K562 (cell line): ENCODE measurements at regions not wholly inside any gene's neighbourhood (a gene's known extent, or its start where the extent isn't known, plus 50 kb on each side); places are given as distances from the start of the nearest gene placed in this dataset.

Experiments used
- ATAC-seq: fragments of 200-7000 bp; cut with Tn5 transposase; 3 replicates; pipeline ENCODE4 v1.9.1; 2020; ENCODE audit warnings: moderate library complexity
- BruUV-seq: library from RNA; stranded (reverse); fragments of 400-500 nt; replicated peaks from 2 replicates; lab custom pipeline; 2021; lab: Mats Ljungman, UMichigan
- CTCF ChIA-PET: fragments of 300-600 bp; formaldehyde crosslinking; extraction: SDS; loops from one replicate; lab custom pipeline; 2021; ENCODE audit warnings: low intra/inter-chr PET ratio; lab: Yijun Ruan, JAX
- POLR2A ChIA-PET: fragments of 300-600, 350-650 bp; sonication (Branson Sonifier 250); formaldehyde crosslinking; extraction: SDS; loops from one replicate; lab custom pipeline; 2021; ENCODE audit warnings: antibody characterized with exemption, inconsistent platforms; lab: Yijun Ruan, JAX
- DNase-seq, 4 experiments: peaks; one replicate each; pipeline versions ENCODE4 v3.0.0 to v3.0.0-alpha.2; 2011 to 2018; ENCODE audit warnings: low spot score in 3 of 4, mixed read lengths in 3 of 4; ENCODE audit errors: extremely low read depth in 1 of 4
- FAIRE-seq: peaks from 2 replicates; lab custom pipeline; 2011; peaks lifted over from hg19 to GRCh38; lab: Jason Lieb, UNC
- H2AFZ ChIP-seq: 2 replicates; pipeline ENCODE4 v1.6.0; 2011; ENCODE audit warnings: low read depth, low read length, control low read depth, inconsistent platforms
- H3K27ac ChIP-seq: fragments of 200-600 bp; 3 replicates; pipeline ENCODE4 v1.8.0; 2011; ENCODE audit warnings: low read depth, mild to moderate bottlenecking, control low read depth, inconsistent platforms, low read length, moderate library complexity, mixed read lengths; ENCODE audit errors: extremely low read depth
- H3K27me3 ChIP-seq, 2 experiments: fragments of 300-600 bp in 1 of 2; 2 replicates in 1 of 2; 3 replicates in 1 of 2; pipeline versions ENCODE4 v1.6.0 to v1.8.0; 2011; ENCODE audit warnings: inconsistent platforms in 2 of 2, low read length in 2 of 2, mild to moderate bottlenecking in 1 of 2, mixed read lengths in 1 of 2, moderate library complexity in 1 of 2; ENCODE audit not compliant: control insufficient read depth in 2 of 2, insufficient read depth in 2 of 2
- H3K36me3 ChIP-seq: fragments of 300-600 bp; 3 replicates; pipeline ENCODE4 v1.8.0; 2011; ENCODE audit warnings: mild to moderate bottlenecking, low read length, inconsistent platforms; ENCODE audit not compliant: control insufficient read depth, insufficient read depth
- H3K4me1 ChIP-seq, 2 experiments: fragments of 200-600 bp in 1 of 2; replicated peaks in 1 of 2; 2 replicates in 1 of 2; 3 replicates in 1 of 2; pipeline versions ENCODE4 v1.5.1 to v1.8.0; 2011; ENCODE audit warnings: inconsistent platforms in 2 of 2, low read length in 2 of 2, mild to moderate bottlenecking in 1 of 2, mixed read lengths in 1 of 2, moderate library complexity in 1 of 2; ENCODE audit not compliant: control insufficient read depth in 2 of 2, insufficient read depth in 2 of 2
- H3K4me2 ChIP-seq: 2 replicates; pipeline ENCODE4 v1.6.1; 2011; ENCODE audit warnings: low read length, control low read depth, inconsistent platforms, mixed read lengths; ENCODE audit not compliant: insufficient read depth
- H3K4me3 ChIP-seq: fragments of 200-600 bp; sonication (generic), shearing (Covaris generic); 2 replicates; pipeline ENCODE4 v1.5.1; 2016; ENCODE audit warnings: control low read depth, inconsistent platforms
- H3K79me2 ChIP-seq: fragments of 200-600 bp; 3 replicates; pipeline ENCODE4 v1.8.0; 2011; ENCODE audit warnings: low read length, inconsistent platforms; ENCODE audit not compliant: control insufficient read depth, insufficient read depth
- H3K9ac ChIP-seq, 2 experiments: 2 replicates each; pipeline versions ENCODE4 v1.6.0 to v1.6.1; 2011; ENCODE audit warnings: low read depth in 2 of 2, low read length in 2 of 2, control low read depth in 1 of 2, inconsistent platforms in 1 of 2, mild to moderate bottlenecking in 1 of 2, mixed read lengths in 1 of 2; ENCODE audit not compliant: insufficient read depth in 1 of 2
- H3K9me1 ChIP-seq: one replicate; pipeline ENCODE4 v1.6.0; 2011; ENCODE audit warnings: inconsistent platforms, mild to moderate bottlenecking, low read length, moderate library complexity; ENCODE audit not compliant: control insufficient read depth, insufficient read depth
- H3K9me3 ChIP-seq: replicated peaks from 2 replicates; pipeline ENCODE4 v1.5.1; 2011; ENCODE audit warnings: low read depth, low read length, inconsistent platforms; ENCODE audit not compliant: control insufficient read depth, insufficient read depth
- H4K20me1 ChIP-seq: replicated peaks from 2 replicates; pipeline ENCODE4 v1.6.1; 2011; ENCODE audit warnings: low read length, inconsistent platforms, mixed read lengths; ENCODE audit not compliant: control insufficient read depth, insufficient read depth
- BHLHE40 ChIP-seq: IDR thresholded peaks from 2 replicates; pipeline ENCODE4 v1.6.1; 2011; ENCODE audit warnings: low read length, improper control_type of control experiment
- CBX3 ChIP-seq, 2 experiments: IDR thresholded peaks; 1 replicate in 1 of 2; 2 replicates in 1 of 2; pipeline ENCODE4 v1.6.1; 2012; ENCODE audit warnings: inconsistent platforms in 2 of 2, low read length in 2 of 2, borderline replicate concordance in 1 of 2, control low read depth in 1 of 2
- DACH1 ChIP-seq: fragments of 450-650 bp; IDR thresholded peaks from 2 replicates; pipeline ENCODE4 v1.6.1; 2018; ENCODE audit not compliant: partially characterized antibody
- FOS ChIP-seq: IDR thresholded peaks from 3 replicates; pipeline ENCODE4 v1.6.1; 2011; ENCODE audit not compliant: insufficient read length; ENCODE audit errors: extremely low read depth
- MAX ChIP-seq: sonication (generic); formaldehyde crosslinking; IDR thresholded peaks from 2 replicates; pipeline ENCODE4 v1.9.0; 2022; ENCODE audit warnings: mild to moderate bottlenecking, missing genetic modification reagents
- MYBL2 ChIP-seq, 2 experiments: fragments of 450-650 bp in 1 of 2; sonication (generic) in 1 of 2; formaldehyde crosslinking in 1 of 2; IDR thresholded peaks; 2 replicates each; pipeline versions ENCODE4 v1.6.1 to v1.8.1; 2017 to 2022; ENCODE audit warnings: borderline replicate concordance in 1 of 2, inconsistent platforms in 1 of 2, low read depth in 1 of 2, mild to moderate bottlenecking in 1 of 2, missing genetic modification reagents in 1 of 2, moderate library complexity in 1 of 2
- NFE2 ChIP-seq: IDR thresholded peaks from 2 replicates; pipeline ENCODE4 v1.6.1; 2014; ENCODE audit warnings: antibody characterized with exemption, low read depth
- NFIX ChIP-seq: fragments of 250-450 bp; sonication (Bioruptor Pico); IDR thresholded peaks from 2 replicates; pipeline ENCODE4 v1.4.0; 2020; ENCODE audit warnings: low read depth, mild to moderate bottlenecking, moderate library complexity
- RHOXF2B ChIP-seq: fragments of 250-450 bp; sonication (Bioruptor Pico); conservative IDR thresholded peaks from 2 replicates; pipeline ENCODE4 v1.5.1; 2021
- TRIM25 ChIP-seq: fragments of 450-650 bp; IDR thresholded peaks from 2 replicates; pipeline ENCODE4 v1.7.0; 2016; ENCODE audit warnings: borderline replicate concordance
- ZNF174 ChIP-seq: fragments of 250-450 bp; sonication (Bioruptor Pico); IDR thresholded peaks from 2 replicates; pipeline ENCODE4 v1.4.0; 2020; ENCODE audit warnings: mild to moderate bottlenecking
- ZNF184 ChIP-seq: sonication (generic); formaldehyde crosslinking; IDR thresholded peaks from 2 replicates; pipeline ENCODE4 v1.5.0; 2020; ENCODE audit warnings: missing genetic modification reagents
- ZNF384 ChIP-seq: IDR thresholded peaks from 2 replicates; pipeline ENCODE4 v1.6.1; 2012; ENCODE audit warnings: low read depth, low read length, improper control_type of control experiment
- WGBS: fragments of 100-300 bp; shearing (Covaris generic); methylation state at CpG from one replicate; pipeline ENCODE4 v1.1.6; 2016; ENCODE audit warnings: low coverage, mixed read lengths; ENCODE audit not compliant: insufficient coverage; ENCODE audit errors: missing lambda C conversion rate; 5-methylcytosine and 5-hydroxymethylcytosine counted together
- in situ Hi-C: fragments of 300-500 bp; cut with MboI; formaldehyde crosslinking; loops from 4 replicates; pipeline ENCODE4 v1.15.0; 2018; ENCODE audit warnings: inconsistent platforms, mixed read lengths
- intact Hi-C: fragments of 100-400 bp; cut with micrococcal nuclease; formaldehyde crosslinking; loops from 2 replicates; pipeline ENCODE4 v1.14.2; 2022

GRCh38 chr5:98128846-98129245 lies 644.6 kb upstream of the RGMB start:
- in situ Hi-C loops (no loop called here), intact Hi-C loops (no loop called here)
- Histone ChIP-seq H4K20me1 (no peaks in the 10 kb centered on the region), H3K4me2 (no peak overlapping the region), H3K9me3 (no peaks in the 10 kb centered on the region), H3K27ac (no peak overlapping the region), H3K9ac (no peak overlapping the region), H3K9me1 (no peaks in the 10 kb centered on the region), H2AFZ (no peak overlapping the region), H3K27me3 (no peaks in the 10 kb centered on the region), H3K4me1 (no peaks in the 10 kb centered on the region), H3K4me3 (no peak overlapping the region), H3K79me2 (no peaks in the 10 kb centered on the region), H3K36me3 (no peaks in the 10 kb centered on the region)
- no peak for ATAC-seq
- BruUV-seq, result no TSS peak
- ChIA-PET POLR2A (no interaction called here), CTCF (no interaction called here)
- DNase-seq, result no peak
- WGBS, result 0% methylated on average over 2 of the region's 2 CpGs
- no peak for FAIRE-seq
- no peak for TF ChIP-seq TRIM25
- TF ChIP-seq ZNF174 (CRISPR knock-in tag), result no peak
- no peak for TF ChIP-seq CBX3 (IDR thresholded peaks at IDR 0.05; ENCODE audit: borderline replicate concordance in 1 of 2, low read length in 2 of 2)
- TF ChIP-seq FOS, result no peak
- no peak for TF ChIP-seq MYBL2 (IDR thresholded peaks at IDR 0.05; ENCODE audit: low read depth)
- no peak for TF ChIP-seq MYBL2 (CRISPR knock-in tag; IDR thresholded peaks at IDR 0.05; ENCODE audit: borderline replicate concordance)
- TF ChIP-seq NFE2, result no peak
- TF ChIP-seq BHLHE40, result no peak
- TF ChIP-seq NFIX (CRISPR knock-in tag), result no peak
- TF ChIP-seq ZNF184 (CRISPR knock-in tag), result no peak
- TF ChIP-seq DACH1, result no peak
- no peak for TF ChIP-seq ZNF384
- TF ChIP-seq RHOXF2B (CRISPR knock-in tag), result no peak
- TF ChIP-seq MAX, result no peak
